CD4-positive, alpha-beta T cell treated with Interleukin-4 for 1 hour (primary cell): ENCODE measurements at regions not wholly inside any gene's neighbourhood (a gene's known extent, or its start where the extent isn't known, plus 50 kb on each side); places are given as distances from the start of the nearest gene placed in this dataset.

Source experiments
- DNase-seq, 2 donors: peaks; one replicate each; pipeline ENCODE4 v3.0.0-alpha.2; 2020 to 2022

- no peak for DNase-seq
Measured at GRCh38 chr15:87343966-87344365, 912.6 kb downstream of the NTRK3 start.

- DNase-seq, result no peak
Measured at GRCh38 chr15:87340370-87340769, 916.2 kb downstream of the NTRK3 start.

DNA sequence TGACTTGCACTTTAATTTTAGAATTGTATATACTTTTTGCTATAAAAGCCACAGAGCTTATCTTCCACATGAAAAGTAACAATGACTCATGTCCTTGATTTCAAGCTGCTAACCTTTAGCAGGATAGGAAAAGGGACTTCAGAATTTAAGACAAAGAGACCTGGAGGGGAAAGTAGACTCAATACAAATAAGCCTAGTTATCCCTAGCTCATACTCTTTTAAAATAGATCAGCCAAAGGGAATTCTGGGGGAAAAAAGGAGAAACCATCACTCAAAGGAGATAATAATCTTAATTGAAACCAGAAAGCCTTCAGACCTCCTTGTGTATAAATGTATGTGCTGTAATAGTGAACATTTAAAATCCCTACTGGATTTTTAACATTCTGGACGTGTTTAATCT, 930.3 kb downstream of the NTRK3 start:
- DNase-seq, result no peak

GRCh38 chr15:87322870-87323269, 933.7 kb downstream of the NTRK3 start:
- no peak for DNase-seq

DNA sequence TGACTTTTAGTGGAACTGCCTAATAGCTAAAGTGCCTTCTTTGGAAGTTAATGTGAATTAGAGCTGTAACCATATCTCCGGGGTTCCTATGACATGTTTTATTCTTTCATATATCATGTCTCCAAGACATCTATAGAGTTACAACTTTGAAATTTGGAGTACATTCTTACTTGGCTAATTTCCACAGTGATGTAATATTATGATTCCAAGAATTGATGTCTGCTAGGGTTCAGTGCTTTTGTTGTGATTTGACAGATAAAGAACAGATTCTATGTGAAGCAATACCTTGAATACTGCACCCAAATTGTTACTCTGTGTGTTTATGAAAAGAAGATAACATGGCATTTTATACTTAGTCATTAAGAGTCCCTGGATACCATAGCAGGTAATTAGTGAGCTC, 934.3 kb downstream of the NTRK3 start:
- DNase-seq, result no peak

GRCh38 chr15:87317900-87318299, 938.6 kb downstream of the NTRK3 start:
- no peak for DNase-seq

DNA sequence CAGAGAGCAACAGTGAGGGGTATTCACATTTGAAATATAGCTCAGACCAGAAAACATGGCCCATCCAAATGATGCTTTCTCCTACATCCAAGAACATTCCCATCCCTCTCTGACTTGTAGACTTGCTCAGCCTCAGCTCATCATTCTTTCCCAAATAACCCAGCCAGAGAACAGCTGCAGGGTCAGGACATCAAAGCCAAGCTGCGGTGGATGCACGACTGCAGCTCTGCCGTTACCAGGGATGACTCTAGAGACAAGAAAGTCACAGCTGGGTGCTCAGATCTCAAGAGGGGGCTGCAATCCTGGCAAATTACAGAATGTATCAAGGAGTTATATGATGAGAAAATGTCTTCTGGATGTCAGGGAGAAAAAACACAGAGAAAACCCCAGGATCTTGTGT, 944.3 kb downstream of the NTRK3 start:
- no peak for DNase-seq

- DNase-seq, result no peak
Measured at GRCh38 chr15:87300146-87300545, 956.4 kb downstream of the NTRK3 start.

DNA sequence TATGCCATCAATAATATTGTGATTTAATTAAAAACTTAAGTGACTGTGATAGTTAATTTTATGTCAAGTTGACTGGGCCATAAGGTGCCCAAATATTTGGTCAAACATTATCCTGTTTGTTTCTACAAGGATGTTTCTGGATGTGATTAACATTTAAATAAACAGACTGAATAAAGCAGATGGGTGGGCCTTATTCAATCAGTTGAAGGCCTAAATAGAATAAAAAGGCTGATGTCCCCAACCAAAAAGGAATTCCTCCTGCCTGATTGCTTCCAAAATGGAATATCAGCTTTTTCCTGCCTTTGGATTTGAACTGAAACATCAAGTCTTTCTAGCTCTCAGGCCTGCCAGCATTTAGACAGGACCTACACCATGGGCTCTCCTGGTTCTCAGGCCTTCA, 961.7 kb downstream of the NTRK3 start:
- no peak for DNase-seq

DNA sequence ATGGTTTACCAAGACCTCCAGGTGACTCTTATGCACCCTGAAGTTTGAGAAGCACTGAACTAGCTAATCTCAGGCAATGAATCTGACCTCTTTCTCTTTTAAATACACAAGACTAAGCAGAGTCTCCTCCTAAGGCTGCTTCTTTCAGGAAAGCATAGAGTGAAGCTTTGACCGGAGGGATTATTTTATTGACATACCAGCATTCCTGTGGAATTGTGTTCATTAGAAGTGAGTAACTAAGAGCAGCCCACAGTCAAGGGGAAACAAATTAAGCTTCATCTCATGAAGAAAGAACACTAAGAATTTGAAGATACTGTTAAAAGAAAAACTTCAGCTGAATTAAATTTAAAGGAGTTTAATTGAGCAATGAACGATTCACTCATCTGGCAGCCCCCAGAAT, 963.5 kb downstream of the NTRK3 start:
- no peak for DNase-seq

GRCh38 chr15:87287156-87287555, 969.4 kb downstream of the NTRK3 start:
- no peak for DNase-seq

- DNase-seq, result no peak
Measured at GRCh38 chr15:87269566-87269965, 987.0 kb downstream of the NTRK3 start.

GRCh38 chr15:87268675-87269074, 987.9 kb downstream of the NTRK3 start:
- DNase-seq, result no peak

GRCh38 chr15:87267798-87268197, 988.7 kb downstream of the NTRK3 start:
- DNase-seq, result no peak

GRCh38 chr15:87263871-87264270, 992.7 kb downstream of the NTRK3 start:
- DNase-seq, result no peak

DNA sequence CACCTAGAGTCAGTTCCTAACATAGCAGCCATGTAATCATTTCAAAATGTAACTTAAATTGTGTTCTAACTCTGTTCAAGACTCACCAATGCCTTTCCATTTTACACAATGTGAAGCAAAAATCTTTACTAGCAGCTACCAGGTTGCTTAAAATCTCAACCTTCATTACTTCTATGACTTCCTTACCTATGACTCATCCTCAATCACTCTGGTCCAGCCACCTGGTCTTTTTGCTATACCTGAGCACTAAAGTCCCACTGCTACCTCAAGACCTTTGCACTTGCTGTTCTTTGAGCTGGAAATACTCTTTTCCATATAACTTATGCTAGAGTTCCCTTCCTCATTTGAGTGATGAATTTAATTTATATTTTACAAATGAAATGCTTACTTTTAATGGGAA, 993.2 kb downstream of the NTRK3 start:
- DNase-seq, result no peak

GRCh38 chr15:87245592-87245991, 1010.9 kb downstream of the NTRK3 start:
- no peak for DNase-seq

GRCh38 chr15:87243474-87243873, 1013.1 kb downstream of the NTRK3 start:
- no peak for DNase-seq

GRCh38 chr15:87239582-87240230, 1016.8 kb downstream of the NTRK3 start:
- no peak for DNase-seq

- no peak for DNase-seq
Measured at GRCh38 chr15:87238451-87239068, 1018.0 kb downstream of the NTRK3 start.

DNA sequence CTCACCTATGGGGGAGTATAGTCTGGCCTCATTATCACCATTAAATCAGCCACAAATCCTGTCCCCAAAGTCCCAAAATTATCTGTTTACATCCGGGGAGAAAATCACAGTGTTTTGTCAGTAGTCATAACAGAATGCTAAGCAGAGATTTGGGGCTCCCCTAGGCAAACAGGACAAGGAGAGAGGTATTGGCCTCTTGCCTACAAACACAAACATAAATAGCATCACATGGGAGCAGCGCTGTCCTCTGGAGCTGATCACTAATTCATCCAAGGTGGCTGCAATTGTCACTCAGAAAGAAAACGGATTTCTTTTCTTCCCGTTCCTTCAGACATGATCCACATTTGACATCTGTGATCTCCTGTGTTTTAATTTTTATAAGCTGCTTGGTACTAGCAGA, 1028.1 kb downstream of the NTRK3 start:
- no peak for DNase-seq

- no peak for DNase-seq
Measured at GRCh38 chr15:87227846-87228245, 1028.7 kb downstream of the NTRK3 start.

DNA sequence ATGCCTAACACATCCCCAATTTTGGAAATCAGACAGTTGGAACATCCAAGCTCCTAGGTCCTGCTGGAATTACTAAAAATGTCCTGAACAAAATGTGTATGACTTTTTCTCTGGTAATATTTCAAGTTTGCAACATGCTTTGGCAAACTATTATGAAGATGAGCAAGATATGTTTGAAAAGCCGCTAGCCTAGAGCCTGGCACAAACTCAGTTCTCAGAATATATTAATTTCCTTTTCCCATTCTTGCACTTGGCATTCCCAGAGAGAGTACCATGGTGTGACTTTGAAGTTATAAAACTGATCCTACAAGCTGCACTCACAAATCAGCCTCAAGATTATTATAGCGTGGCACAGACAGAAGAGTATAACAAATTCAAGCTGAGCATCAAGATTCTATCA, 1031.1 kb downstream of the NTRK3 start:
- DNase-seq, result no peak

- no peak for DNase-seq
Measured at GRCh38 chr15:87224404-87224803, 1032.1 kb downstream of the NTRK3 start.
